ENCODE measurements at regions not wholly inside any gene's neighbourhood (a gene's known extent, or its start where the extent isn't known, plus 50 kb on each side); places are given as distances from the start of the nearest gene placed in this dataset.

DNA sequence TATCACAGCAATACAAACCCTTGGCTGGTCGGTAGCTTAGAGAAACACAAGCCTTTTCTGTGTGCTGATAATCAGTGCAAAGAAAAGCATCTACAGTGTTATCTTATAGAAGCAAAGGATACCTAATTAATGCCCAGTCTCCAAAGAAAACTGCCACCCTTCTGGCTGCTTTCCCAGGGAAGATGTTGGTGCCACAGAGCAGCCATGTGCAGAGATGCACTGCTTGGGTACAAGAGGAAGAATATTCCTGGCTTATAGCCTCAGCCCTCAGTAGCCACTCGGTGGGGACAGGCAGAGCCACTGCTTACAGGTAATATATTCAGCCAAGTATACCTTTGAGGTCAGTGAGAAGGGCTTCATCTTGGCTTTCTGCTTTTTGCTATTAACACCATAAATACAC is 185.3 kb downstream of the PCSK1 start:
- no peak for DNase-seq (ENCODE audit: low read depth, low spot score)
- no peak overlapping the region for H3K27ac ChIP-seq (ENCODE audit: low read depth, low read length)
- H3K27me3 ChIP-seq (ENCODE audit: insufficient read depth, low read length): no peaks in the 10 kb centered on the region
- BruUV-seq (replicated peaks): no TSS peak
- H2AFZ ChIP-seq (ENCODE audit: low read depth, low read length, poor library complexity, severe bottlenecking): no peak overlapping the region
- H3K9me3 ChIP-seq (ENCODE audit: control insufficient read depth in 1 of 2, insufficient read depth in 1 of 2, low read depth in 1 of 2, low read length in 2 of 2): no peaks in the 10 kb centered on the region
- no peak overlapping the region for H3K4me2 ChIP-seq (ENCODE audit: low read length)
- intact Hi-C loops (cut with micrococcal nuclease): no loop called here
- no peak overlapping the region for H3K4me3 ChIP-seq (replicated peaks in 1 of 2; ENCODE audit: low read depth in 1 of 2, low read length in 2 of 2)
- ATAC-seq: no peak
- TF ChIP-seq SP1 (IDR thresholded peaks at IDR 0.05; ENCODE audit: low read depth) (no peak), FOSL1 (IDR thresholded peaks at IDR 0.05; ENCODE audit: low read depth) (no peak), SRF (IDR thresholded peaks at IDR 0.05; ENCODE audit: low read depth) (no peak), EGR1 (IDR thresholded peaks at IDR 0.05; ENCODE audit: low read depth) (no peak), EZH2 (IDR thresholded peaks at IDR 0.05) (no peak), YY1 (IDR thresholded peaks at IDR 0.05; ENCODE audit: extremely low read depth, insufficient replicate concordance, low read depth, low read length) (no peak), POLR2A (IDR thresholded peaks at IDR 0.05; ENCODE audit: borderline replicate concordance, extremely low read depth, insufficient read depth, insufficient read length) (no peak), RAD21 (IDR thresholded peaks at IDR 0.05; ENCODE audit: low read depth) (no peak), POLR2AphosphoS5 (IDR thresholded peaks at IDR 0.05; ENCODE audit: low read depth, low read length) (no peak), ZNF274 (IDR thresholded peaks at IDR 0.05; ENCODE audit: low read depth, low read length) (no peak)
- TF ChIP-seq, protein P1, sequence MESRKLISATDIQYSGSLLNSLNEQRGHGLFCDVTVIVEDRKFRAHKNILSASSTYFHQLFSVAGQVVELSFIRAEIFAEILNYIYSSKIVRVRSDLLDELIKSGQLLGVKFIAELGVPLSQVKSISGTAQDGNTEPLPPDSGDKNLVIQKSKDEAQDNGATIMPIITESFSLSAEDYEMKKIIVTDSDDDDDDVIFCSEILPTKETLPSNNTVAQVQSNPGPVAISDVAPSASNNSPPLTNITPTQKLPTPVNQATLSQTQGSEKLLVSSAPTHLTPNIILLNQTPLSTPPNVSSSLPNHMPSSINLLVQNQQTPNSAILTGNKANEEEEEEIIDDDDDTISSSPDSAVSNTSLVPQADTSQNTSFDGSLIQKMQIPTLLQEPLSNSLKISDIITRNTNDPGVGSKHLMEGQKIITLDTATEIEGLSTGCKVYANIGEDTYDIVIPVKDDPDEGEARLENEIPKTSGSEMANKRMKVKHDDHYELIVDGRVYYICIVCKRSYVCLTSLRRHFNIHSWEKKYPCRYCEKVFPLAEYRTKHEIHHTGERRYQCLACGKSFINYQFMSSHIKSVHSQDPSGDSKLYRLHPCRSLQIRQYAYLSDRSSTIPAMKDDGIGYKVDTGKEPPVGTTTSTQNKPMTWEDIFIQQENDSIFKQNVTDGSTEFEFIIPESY (IDR thresholded peaks at IDR 0.05; ENCODE audit: extremely low read depth, insufficient replicate concordance, low read length): no peak
- H3K4me1 ChIP-seq (ENCODE audit: control insufficient read depth in 1 of 2, insufficient read depth in 2 of 2, low read length in 2 of 2): no peaks in the 10 kb centered on the region
- no peaks in the 10 kb centered on the region for H3K9me2 ChIP-seq (ENCODE audit: insufficient read depth)
- no peaks in the 10 kb centered on the region for H3K79me2 ChIP-seq (ENCODE audit: insufficient read depth, low read length)
- H4K20me1 ChIP-seq (ENCODE audit: insufficient read depth): no peaks in the 10 kb centered on the region
- no peaks in the 10 kb centered on the region for H3K36me3 ChIP-seq (ENCODE audit: control insufficient read depth in 1 of 2, insufficient read depth in 2 of 2, low read length in 2 of 2)
- ChIA-PET POLR2A (no interaction called here), RAD21 (ENCODE audit: low non-redundant PET in 1 of 2, low total read pairs in 2 of 2, uncharacterized antibody in 2 of 2, unreplicated experiment in 2 of 2) (no interaction called here), CTCF (no interaction called here)
- H3K9ac ChIP-seq (ENCODE audit: low read length): no peak overlapping the region

All from HCT116 (cell line).